ENCODE measurements at regions not wholly inside any gene's neighbourhood (a gene's known extent, or its start where the extent isn't known, plus 50 kb on each side); places are given as distances from the start of the nearest gene placed in this dataset.
"Not testable (repeated sequence)": the region's sequence is repeated elsewhere in the genome, so short reads cannot be mapped to it uniquely, and the experiment has no call there.

GRCh38 chr22:48717883-48718817 is 1109.5 kb downstream of the BRD1 start:
- no peak for DNase-seq

GRCh38 chr22:48717076-48717810 is 1110.4 kb downstream of the BRD1 start:
- no peak for DNase-seq

- not testable (repeated sequence) for DNase-seq
These were observed 1111.5 kb downstream of the BRD1 start for GRCh38 chr22:48716154-48716553.

DNA sequence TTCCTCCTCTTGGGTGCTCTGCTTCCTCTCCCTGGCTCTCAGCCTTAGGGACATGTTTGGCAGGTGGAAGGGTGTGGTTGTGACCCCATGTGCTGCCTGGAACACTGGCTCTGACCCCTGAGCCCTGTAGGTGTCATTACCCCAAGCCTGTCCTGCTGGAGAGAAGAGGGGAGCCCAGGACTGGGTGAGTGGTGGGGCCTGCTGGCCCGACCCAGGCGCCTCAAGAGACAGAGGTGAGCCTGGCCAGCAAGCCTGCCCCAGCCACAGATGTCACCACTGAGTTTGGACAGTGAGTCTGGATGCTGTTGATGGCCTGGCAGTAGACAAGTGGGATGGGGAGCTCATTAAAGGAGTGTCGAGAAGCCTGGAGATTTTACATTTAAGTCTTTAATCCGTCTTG is 1112.2 kb downstream of the BRD1 start:
- no peak for DNase-seq

DNA sequence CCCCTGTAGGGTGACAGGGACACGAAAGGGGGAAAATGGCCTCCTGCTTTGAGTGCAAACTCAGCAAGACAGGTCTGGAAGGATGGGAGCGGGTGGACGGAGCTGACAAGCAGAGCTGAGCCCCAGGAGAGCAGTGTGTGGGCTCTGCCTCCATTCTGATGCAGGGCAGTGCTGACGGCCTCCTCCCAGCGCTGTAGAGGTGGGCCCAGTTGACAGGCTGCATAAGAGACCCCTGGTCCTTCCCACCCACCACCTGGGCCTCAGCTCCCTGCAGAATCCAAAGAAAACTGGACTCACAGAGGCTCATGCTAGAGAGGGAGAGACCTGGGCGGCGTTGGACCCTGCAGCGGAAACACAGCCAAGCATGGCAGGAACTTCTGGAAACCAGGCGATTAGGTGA is 1113.4 kb downstream of the BRD1 start:
- no peak for DNase-seq

- DNase-seq, result no peak
These were observed 1114.1 kb downstream of the BRD1 start for GRCh38 chr22:48713272-48714205.

- DNase-seq, result no peak
These were observed 1115.0 kb downstream of the BRD1 start for GRCh38 chr22:48712558-48713271.

GRCh38 chr22:48711669-48712068 is 1116.0 kb downstream of the BRD1 start:
- no peak for DNase-seq

- DNase-seq, result no peak
These were observed 1116.6 kb downstream of the BRD1 start for GRCh38 chr22:48711031-48711431.

GRCh38 chr22:48710410-48710809 is 1117.3 kb downstream of the BRD1 start:
- no peak for DNase-seq

GRCh38 chr22:48709976-48710375 is 1117.7 kb downstream of the BRD1 start:
- no peak for DNase-seq

- no peak for DNase-seq
These were observed 1118.2 kb downstream of the BRD1 start for GRCh38 chr22:48709453-48709852.

GRCh38 chr22:48708558-48709245 is 1119.0 kb downstream of the BRD1 start:
- DNase-seq, result no peak

- DNase-seq, result no peak
These were observed 1119.7 kb downstream of the BRD1 start for GRCh38 chr22:48707763-48708557.

GRCh38 chr22:48706934-48707762 is 1120.5 kb downstream of the BRD1 start:
- DNase-seq, result no peak

GRCh38 chr22:48705917-48706605 is 1121.6 kb downstream of the BRD1 start:
- no peak for DNase-seq

DNA sequence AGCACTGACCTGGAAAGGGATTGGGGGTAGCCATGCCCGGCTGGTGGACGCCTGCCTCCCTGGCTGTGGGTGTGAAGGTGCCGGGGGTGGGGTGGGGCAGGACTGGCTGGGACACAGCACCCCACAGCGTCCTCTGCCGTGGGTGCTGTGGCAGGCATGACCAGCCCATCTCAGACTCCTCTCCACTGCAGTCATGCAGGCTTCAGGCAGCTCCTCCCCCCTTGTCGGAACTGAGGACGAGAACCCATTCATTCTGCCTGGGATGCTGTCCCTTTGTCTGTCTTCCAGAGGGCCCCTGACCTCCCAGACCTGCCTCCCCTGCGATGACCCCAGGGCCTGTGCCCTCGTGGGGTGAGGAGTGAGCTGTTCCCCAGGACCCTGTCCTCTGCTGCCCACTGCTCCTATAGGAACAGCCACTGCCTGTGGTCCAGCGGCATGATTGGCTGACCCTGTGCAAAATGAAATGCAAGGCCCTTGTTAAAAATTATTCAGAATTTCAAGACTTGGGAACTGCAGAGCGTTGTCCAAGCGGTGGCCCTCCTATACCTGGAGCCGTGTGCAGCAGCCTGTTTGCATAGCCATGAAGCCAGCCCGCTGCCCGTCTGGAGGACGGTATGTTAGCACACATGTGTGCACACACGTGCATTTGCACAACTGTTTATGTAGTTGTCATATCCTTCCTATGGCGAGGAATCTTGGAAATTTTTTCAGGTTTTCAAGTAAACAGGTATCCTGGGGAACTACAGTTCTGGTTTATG is 1122.3 kb downstream of the BRD1 start:
- DNase-seq, result no peak

DNA sequence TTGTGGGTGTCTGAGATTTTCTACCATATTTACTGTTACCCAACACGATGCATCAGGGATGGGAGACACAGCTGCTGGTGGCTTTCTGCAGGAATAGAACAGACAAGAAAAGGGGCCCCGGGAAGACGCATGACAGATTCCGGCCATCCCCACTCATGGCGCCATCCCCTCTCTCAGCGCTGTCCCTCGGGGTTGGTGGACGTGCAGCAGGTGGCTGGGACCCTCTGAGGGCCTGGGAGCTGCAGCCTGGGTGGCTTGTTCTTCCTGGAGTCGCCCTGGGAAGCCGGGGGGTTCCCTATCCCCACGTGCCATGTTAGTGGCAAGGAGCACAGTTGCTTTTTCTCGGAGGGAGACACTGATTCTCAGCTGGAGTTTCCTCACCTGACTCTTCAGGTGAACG is 1123.3 kb downstream of the BRD1 start:
- no peak for DNase-seq

Data from inflammatory macrophage treated with lipopolysaccharide for 4 hours (primary cell).